ENCODE measurements at regions not wholly inside any gene's neighbourhood (a gene's known extent, or its start where the extent isn't known, plus 50 kb on each side); places are given as distances from the start of the nearest gene placed in this dataset.

DNA sequence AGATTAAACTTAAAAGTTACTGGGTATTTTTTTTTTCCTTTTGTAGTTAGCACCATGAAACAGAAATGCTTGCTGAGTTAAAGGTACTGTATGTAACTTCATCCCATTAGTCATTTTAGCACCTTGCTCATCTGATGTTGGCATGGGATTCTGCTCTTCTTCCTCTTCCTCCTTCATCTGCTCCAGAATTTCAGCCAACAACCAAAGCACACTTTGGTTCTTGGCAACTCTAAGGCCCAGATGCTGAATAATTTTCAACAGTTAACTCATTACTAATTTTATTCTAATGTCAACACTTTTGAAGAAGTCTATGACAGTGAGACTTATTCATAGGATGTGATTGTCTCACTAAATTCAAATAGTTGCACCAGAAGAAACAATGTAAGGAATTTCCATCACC lies 359.2 kb downstream of the KCTD12 start:
- Histone ChIP-seq H3K9me3 (ENCODE audit: control insufficient read depth in 2 of 3, insufficient read depth in 1 of 3, low read length in 3 of 3) (no peaks in the 10 kb centered on the region), H3K4me3 (ENCODE audit: low read length in 3 of 3) (no peak overlapping the region), H3K36me3 (ENCODE audit: control insufficient read depth in 2 of 3, insufficient read depth in 3 of 3, low read length in 3 of 3) (no peaks in the 10 kb centered on the region), H3K27me3 (ENCODE audit: control insufficient read depth, insufficient read depth, low read length) (no peaks in the 10 kb centered on the region), H3K4me1 (ENCODE audit: control insufficient read depth in 2 of 3, insufficient read depth in 2 of 3, low read depth in 1 of 3, low read length in 3 of 3) (no peaks in the 10 kb centered on the region), H3K27ac (ENCODE audit: low read depth in 2 of 2, low read length in 2 of 2) (no peak overlapping the region), H3K9ac (ENCODE audit: low read length in 3 of 3) (no peak overlapping the region)
- no peak for DNase-seq
- no peak for FAIRE-seq
- TF ChIP-seq, protein P1, sequence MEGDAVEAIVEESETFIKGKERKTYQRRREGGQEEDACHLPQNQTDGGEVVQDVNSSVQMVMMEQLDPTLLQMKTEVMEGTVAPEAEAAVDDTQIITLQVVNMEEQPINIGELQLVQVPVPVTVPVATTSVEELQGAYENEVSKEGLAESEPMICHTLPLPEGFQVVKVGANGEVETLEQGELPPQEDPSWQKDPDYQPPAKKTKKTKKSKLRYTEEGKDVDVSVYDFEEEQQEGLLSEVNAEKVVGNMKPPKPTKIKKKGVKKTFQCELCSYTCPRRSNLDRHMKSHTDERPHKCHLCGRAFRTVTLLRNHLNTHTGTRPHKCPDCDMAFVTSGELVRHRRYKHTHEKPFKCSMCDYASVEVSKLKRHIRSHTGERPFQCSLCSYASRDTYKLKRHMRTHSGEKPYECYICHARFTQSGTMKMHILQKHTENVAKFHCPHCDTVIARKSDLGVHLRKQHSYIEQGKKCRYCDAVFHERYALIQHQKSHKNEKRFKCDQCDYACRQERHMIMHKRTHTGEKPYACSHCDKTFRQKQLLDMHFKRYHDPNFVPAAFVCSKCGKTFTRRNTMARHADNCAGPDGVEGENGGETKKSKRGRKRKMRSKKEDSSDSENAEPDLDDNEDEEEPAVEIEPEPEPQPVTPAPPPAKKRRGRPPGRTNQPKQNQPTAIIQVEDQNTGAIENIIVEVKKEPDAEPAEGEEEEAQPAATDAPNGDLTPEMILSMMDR (IDR thresholded peaks at IDR 0.05; ENCODE audit: borderline replicate concordance, extremely low read depth, insufficient read depth): no peak
- intact Hi-C loops (cut with DNase I): no loop called here

DNA sequence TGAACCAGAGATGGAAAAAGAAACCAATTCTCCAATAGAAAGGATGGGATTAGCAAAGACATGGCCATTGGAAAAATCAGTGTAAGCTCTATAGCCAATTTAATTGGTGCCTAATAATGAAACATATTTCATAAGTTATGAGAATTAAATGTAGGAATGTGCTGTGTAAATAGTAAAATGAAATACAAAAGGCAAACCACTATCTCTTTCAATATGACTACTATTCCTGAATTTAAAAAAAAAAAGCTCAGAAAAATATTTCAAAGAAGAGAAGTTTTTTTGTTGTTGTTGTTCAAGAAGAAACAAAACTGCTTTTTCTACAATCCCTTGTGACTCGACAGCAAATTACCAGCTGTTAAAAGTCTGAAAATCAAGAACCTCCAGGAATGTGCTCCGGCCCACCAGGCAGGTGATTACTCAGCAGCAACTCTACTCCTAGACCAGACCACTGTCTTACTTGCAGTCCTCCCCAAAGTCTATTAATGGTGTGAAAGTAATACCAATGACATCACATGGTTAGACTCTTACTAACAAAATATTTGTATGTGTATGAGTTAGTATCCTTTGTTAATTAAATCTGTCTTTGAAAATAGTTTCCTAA lies 362.4 kb downstream of the KCTD12 start:
- Histone ChIP-seq H3K27me3 (ENCODE audit: control insufficient read depth, insufficient read depth, low read length) (no peaks in the 10 kb centered on the region), H3K9me3 (ENCODE audit: control insufficient read depth in 2 of 3, insufficient read depth in 1 of 3, low read length in 3 of 3) (no peaks in the 10 kb centered on the region), H3K36me3 (ENCODE audit: control insufficient read depth in 2 of 3, insufficient read depth in 3 of 3, low read length in 3 of 3) (no peaks in the 10 kb centered on the region), H3K4me1 (ENCODE audit: control insufficient read depth in 2 of 3, insufficient read depth in 2 of 3, low read depth in 1 of 3, low read length in 3 of 3) (no peaks in the 10 kb centered on the region), H3K27ac (ENCODE audit: low read depth in 2 of 2, low read length in 2 of 2) (no peak overlapping the region), H3K9ac (ENCODE audit: low read length in 3 of 3) (no peak overlapping the region), H3K4me3 (ENCODE audit: low read length in 3 of 3) (no peak overlapping the region)
- TF ChIP-seq, protein P1 (IDR thresholded peaks at IDR 0.05; ENCODE audit: borderline replicate concordance, extremely low read depth, insufficient read depth): no peak
- DNase-seq: peak in 2 of 5 donors; percentile 11
- no peak for FAIRE-seq
- intact Hi-C loops (cut with DNase I): no loop called here

DNA sequence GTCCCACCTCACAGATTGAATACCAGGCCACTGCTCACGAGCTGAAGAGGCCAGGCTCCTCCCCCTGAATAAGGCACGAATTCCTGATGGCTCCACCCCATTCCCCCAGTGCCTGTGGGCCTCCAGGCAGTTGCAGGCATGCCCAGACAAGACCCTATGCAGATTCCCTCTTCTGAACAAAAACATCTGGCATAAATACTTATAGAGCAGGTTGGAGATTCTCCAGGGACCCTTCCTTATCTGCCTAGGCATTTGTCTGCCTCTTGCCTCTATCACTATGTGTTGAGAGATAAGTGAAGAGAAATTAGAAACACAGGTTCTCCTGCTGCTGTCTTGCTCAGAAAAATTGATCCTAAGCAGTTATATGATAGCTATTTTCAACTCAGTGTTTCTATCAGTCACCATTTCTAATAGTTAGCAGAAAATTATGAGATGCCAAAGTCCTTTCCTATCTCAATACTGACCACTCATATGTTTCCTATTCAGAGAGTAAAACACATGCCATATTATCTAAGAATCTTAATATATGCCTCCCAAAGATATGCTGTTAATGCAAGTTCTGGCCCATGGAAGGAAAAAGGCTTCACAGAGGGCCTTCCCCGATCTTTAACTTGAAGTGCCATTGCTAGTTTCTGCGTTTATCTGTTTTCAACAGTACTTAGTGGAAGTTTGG lies 364.0 kb downstream of the KCTD12 start:
- TF ChIP-seq, protein P1 (IDR thresholded peaks at IDR 0.05; ENCODE audit: borderline replicate concordance, extremely low read depth, insufficient read depth): no peak
- no peaks in the 10 kb centered on the region for H3K4me1 ChIP-seq (ENCODE audit: control insufficient read depth in 2 of 3, insufficient read depth in 2 of 3, low read depth in 1 of 3, low read length in 3 of 3)
- no peaks in the 10 kb centered on the region for H3K36me3 ChIP-seq (ENCODE audit: control insufficient read depth in 2 of 3, insufficient read depth in 3 of 3, low read length in 3 of 3)
- no peaks in the 10 kb centered on the region for H3K27me3 ChIP-seq (ENCODE audit: control insufficient read depth, insufficient read depth, low read length)
- no peak for FAIRE-seq
- no peak for DNase-seq
- H3K4me3 ChIP-seq (ENCODE audit: low read length in 3 of 3): no peak overlapping the region
- no peak overlapping the region for H3K27ac ChIP-seq (ENCODE audit: low read depth in 2 of 2, low read length in 2 of 2)
- intact Hi-C loops (cut with DNase I): no loop called here
- no peak overlapping the region for H3K9ac ChIP-seq (ENCODE audit: low read length in 3 of 3)
- no peaks in the 10 kb centered on the region for H3K9me3 ChIP-seq (ENCODE audit: control insufficient read depth in 2 of 3, insufficient read depth in 1 of 3, low read length in 3 of 3)

All from kidney (tissue), 13 donors.